ENCODE measurements at regions not wholly inside any gene's neighbourhood (a gene's known extent, or its start where the extent isn't known, plus 50 kb on each side); places are given as distances from the start of the nearest gene placed in this dataset.
"Not testable (repeated sequence)": the region's sequence is repeated elsewhere in the genome, so short reads cannot be mapped to it uniquely, and the experiment has no call there.

DNA sequence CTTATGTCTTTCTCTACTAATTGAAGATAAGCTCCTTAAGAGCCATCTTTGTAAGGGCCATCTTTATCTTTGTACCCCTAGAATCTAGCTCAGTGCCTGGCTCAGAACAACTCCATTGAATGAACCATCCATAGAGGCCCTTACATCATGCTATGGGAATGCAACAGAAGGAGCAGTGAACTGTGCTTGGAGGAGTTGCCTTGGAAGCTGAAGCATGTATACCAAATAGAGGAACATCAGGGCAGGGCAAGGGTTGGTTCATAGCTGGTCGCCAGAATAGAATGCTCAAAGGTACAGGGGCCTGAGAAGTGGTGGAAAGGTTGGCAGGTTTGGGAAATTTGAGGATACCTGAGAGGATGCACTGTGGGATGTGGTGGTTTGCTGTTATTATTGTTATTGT is 105.8 kb upstream of the NBPF19 start:
- TF ChIP-seq, protein P1, sequence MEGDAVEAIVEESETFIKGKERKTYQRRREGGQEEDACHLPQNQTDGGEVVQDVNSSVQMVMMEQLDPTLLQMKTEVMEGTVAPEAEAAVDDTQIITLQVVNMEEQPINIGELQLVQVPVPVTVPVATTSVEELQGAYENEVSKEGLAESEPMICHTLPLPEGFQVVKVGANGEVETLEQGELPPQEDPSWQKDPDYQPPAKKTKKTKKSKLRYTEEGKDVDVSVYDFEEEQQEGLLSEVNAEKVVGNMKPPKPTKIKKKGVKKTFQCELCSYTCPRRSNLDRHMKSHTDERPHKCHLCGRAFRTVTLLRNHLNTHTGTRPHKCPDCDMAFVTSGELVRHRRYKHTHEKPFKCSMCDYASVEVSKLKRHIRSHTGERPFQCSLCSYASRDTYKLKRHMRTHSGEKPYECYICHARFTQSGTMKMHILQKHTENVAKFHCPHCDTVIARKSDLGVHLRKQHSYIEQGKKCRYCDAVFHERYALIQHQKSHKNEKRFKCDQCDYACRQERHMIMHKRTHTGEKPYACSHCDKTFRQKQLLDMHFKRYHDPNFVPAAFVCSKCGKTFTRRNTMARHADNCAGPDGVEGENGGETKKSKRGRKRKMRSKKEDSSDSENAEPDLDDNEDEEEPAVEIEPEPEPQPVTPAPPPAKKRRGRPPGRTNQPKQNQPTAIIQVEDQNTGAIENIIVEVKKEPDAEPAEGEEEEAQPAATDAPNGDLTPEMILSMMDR (IDR thresholded peaks at IDR 0.05): not testable (repeated sequence)
- not testable (repeated sequence) for TF ChIP-seq POLR2A (IDR thresholded peaks at IDR 0.05)
